PC-3 (cell line): ENCODE measurements at regions not wholly inside any gene's neighbourhood (a gene's known extent, or its start where the extent isn't known, plus 50 kb on each side); places are given as distances from the start of the nearest gene placed in this dataset.

ENCODE experiments used
- CTCF ChIP-seq: fragments of 300-600 bp; sonication (generic); conservative IDR thresholded peaks from 2 replicates; pipeline ENCODE4 v1.5.1; 2017; ENCODE audit warnings: antibody characterized with exemption, low read depth, mild to moderate bottlenecking, low read length
- EZH2 ChIP-seq: fragments of 300-600 bp; sonication (generic); IDR thresholded peaks from one replicate; pipeline ENCODE4 v1.6.1; 2017; ENCODE audit warnings: antibody characterized with exemption, mild to moderate bottlenecking, low read length; ENCODE audit not compliant: unreplicated experiment
- EZH2phosphoT487 ChIP-seq: fragments of 300-600 bp; sonication (generic); IDR thresholded peaks from 2 replicates; pipeline ENCODE4 v1.6.1; 2018; ENCODE audit warnings: mild to moderate bottlenecking, antibody characterized with exemption, low read length, borderline replicate concordance

DNA sequence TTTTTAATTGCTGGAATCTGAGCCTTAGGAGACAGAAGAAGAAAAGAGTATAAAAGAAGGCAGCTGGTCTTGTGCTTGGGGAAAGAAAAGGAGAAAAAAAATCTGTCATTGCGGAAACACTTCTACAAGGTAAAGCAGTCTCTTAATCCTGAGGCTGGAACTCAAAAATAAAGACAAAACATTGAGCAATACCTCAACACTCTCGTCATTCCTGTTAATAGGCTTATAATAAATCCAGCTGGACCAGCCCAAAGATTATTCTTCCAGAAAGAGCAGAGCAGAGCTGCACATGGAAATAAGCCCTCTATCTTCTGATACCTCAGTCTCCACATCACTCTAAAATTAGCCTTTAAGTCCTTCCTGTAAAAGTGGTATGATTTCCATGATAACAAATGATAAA, 62.0 kb upstream of the HIVEP1 start:
- no peak for TF ChIP-seq CTCF
- TF ChIP-seq EZH2phosphoT487: no peak
- TF ChIP-seq EZH2: no peak
